ENCODE measurements at regions not wholly inside any gene's neighbourhood (a gene's known extent, or its start where the extent isn't known, plus 50 kb on each side); places are given as distances from the start of the nearest gene placed in this dataset.

GRCh38 chr5:104119529-104119928 lies 556.9 kb upstream of the NUDT12 start:
- Histone ChIP-seq H3K9me3 (no peaks in the 10 kb centered on the region), H3K4me3 (no peak overlapping the region), H3K36me3 (no peaks in the 10 kb centered on the region), H3K27me3 (no peaks in the 10 kb centered on the region), H3K27ac (no peak overlapping the region), H3K4me1 (no peaks in the 10 kb centered on the region)
- DNase-seq (ENCODE audit: low spot score in 2 of 2), result no peak
- TF ChIP-seq CTCF (IDR thresholded peaks at IDR 0.05), result no peak
- intact Hi-C loops (cut with DNase I), result no loop called here

GRCh38 chr5:104111632-104112031 lies 549.0 kb upstream of the NUDT12 start:
- intact Hi-C loops (cut with DNase I), result no loop called here
- no peak overlapping the region for H3K4me3 ChIP-seq
- H3K4me1 ChIP-seq, result no peaks in the 10 kb centered on the region
- no peaks in the 10 kb centered on the region for H3K36me3 ChIP-seq
- H3K27me3 ChIP-seq, result no peaks in the 10 kb centered on the region
- no peak overlapping the region for H3K27ac ChIP-seq
- DNase-seq (ENCODE audit: low spot score in 2 of 2), result no peak
- TF ChIP-seq CTCF (IDR thresholded peaks at IDR 0.05), result no peak
- peaks cover 0 to 4% of the 10 kb centered on the region in 2 donors for H3K9me3 ChIP-seq

- intact Hi-C loops (cut with DNase I), result no loop called here
- DNase-seq (ENCODE audit: low spot score in 2 of 2), result no peak
- no peak for TF ChIP-seq CTCF (IDR thresholded peaks at IDR 0.05)
These were observed 533.9 kb upstream of the NUDT12 start for GRCh38 chr5:104096451-104096850.

GRCh38 chr5:104095527-104095926 lies 532.9 kb upstream of the NUDT12 start:
- DNase-seq (ENCODE audit: low spot score in 2 of 2), result no peak
- H3K4me1 ChIP-seq, result no peaks in the 10 kb centered on the region
- intact Hi-C loops (cut with DNase I), result no loop called here
- H3K4me3 ChIP-seq, result no peak overlapping the region
- TF ChIP-seq CTCF (IDR thresholded peaks at IDR 0.05), result no peak
- H3K36me3 ChIP-seq, result no peaks in the 10 kb centered on the region
- no peaks in the 10 kb centered on the region for H3K9me3 ChIP-seq
- no peaks in the 10 kb centered on the region for H3K27me3 ChIP-seq
- no peak overlapping the region for H3K27ac ChIP-seq

More at GRCh38 chr5:104096451-104096850, 533.9 kb upstream of the NUDT12 start:
- H3K4me1 ChIP-seq, result no peaks in the 10 kb centered on the region
- no peak overlapping the region for H3K27ac ChIP-seq
- H3K27me3 ChIP-seq, result no peaks in the 10 kb centered on the region
- no peaks in the 10 kb centered on the region for H3K36me3 ChIP-seq
- H3K9me3 ChIP-seq, result no peaks in the 10 kb centered on the region
- H3K4me3 ChIP-seq, result no peak overlapping the region

GRCh38 chr5:104088876-104089778 lies 526.5 kb upstream of the NUDT12 start:
- intact Hi-C loops (cut with DNase I), result no loop called here
- TF ChIP-seq CTCF (IDR thresholded peaks at IDR 0.05), result no peak
- no peaks in the 10 kb centered on the region for H3K36me3 ChIP-seq
- H3K27me3 ChIP-seq, result no peaks in the 10 kb centered on the region
- no peak overlapping the region for H3K4me3 ChIP-seq
- no peaks in the 10 kb centered on the region for H3K4me1 ChIP-seq
- no peaks in the 10 kb centered on the region for H3K9me3 ChIP-seq
- H3K27ac ChIP-seq, result no peak overlapping the region
- no peak for DNase-seq (ENCODE audit: low spot score in 2 of 2)

Data from ascending aorta (tissue), 2 donors.